Left cardiac atrium (tissue), 4 donors: ENCODE measurements at regions not wholly inside any gene's neighbourhood (a gene's known extent, or its start where the extent isn't known, plus 50 kb on each side); places are given as distances from the start of the nearest gene placed in this dataset.

Source experiments
- ATAC-seq, 2 donors: fragments of 200-7000 bp; cut with Tn5 transposase; one replicate each; pipeline ENCODE4 v1.9.1; 2020; ENCODE audit warnings: mild to moderate bottlenecking in 2 of 2, moderate library complexity in 2 of 2
- DNase-seq: peaks from one replicate; pipeline ENCODE4 v3.0.0-alpha.2; 2020
- intact Hi-C, 2 donors: fragments of 100-400 bp; cut with DNase I; formaldehyde crosslinking; loops; one replicate each; pipeline versions ENCODE4 v1.14.1 to v1.15.1; 2022 to 2023
- donor health status: DM: no; HTN: yes; CAD: no.
- donor health status: DM: no; HTN: yes; CAD: no; lungs with severe emphysema.
- donor health status: DM: yes; HTN: yes; CAD: no.
- donor health status: Dilated cardiomyopathy.

- no peak for ATAC-seq
- no peak for DNase-seq
Measured at GRCh38 chr10:121242741-121243608, 355.3 kb downstream of the FGFR2 start.

GRCh38 chr10:121243609-121244241 is 354.5 kb downstream of the FGFR2 start:
- DNase-seq (no peak), ATAC-seq (no peak)
- intact Hi-C loops = no loop called here

More at GRCh38 chr10:121242741-121243608, 355.3 kb downstream of the FGFR2 start:
- intact Hi-C loops = no loop called here

- intact Hi-C loops = no loop called here
- DNase-seq (no peak), ATAC-seq (no peak)
Measured at GRCh38 chr10:121244818-121245217, 353.4 kb downstream of the FGFR2 start.

DNA sequence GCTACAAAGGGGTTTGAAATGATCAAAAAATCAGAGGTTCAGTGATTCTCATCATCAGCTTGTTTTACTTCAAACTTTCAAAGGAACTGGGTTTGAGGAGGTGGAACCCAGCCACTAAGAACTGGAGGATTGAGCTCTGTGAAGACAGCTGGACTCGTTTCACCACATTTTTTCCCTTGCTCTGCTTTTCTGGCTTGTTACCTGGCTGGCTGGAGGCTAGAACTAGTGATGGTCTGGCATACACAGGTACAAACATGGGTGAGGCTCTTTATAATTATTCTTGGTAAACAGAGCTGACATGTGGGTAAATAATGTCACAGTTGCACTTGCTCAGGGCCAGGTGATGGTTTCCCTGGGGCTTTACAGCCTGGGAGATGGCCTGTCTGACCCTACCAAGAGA is 352.5 kb downstream of the FGFR2 start:
- ATAC-seq (no peak), DNase-seq (no peak)
- intact Hi-C loops = no loop called here

- ATAC-seq (no peak), DNase-seq (no peak)
Measured at GRCh38 chr10:121248266-121248665, 350.0 kb downstream of the FGFR2 start.

GRCh38 chr10:121250995-121251764 is 347.1 kb downstream of the FGFR2 start:
- ATAC-seq (no peak), DNase-seq (no peak)
- intact Hi-C loops = no loop called here

More at GRCh38 chr10:121248266-121248665, 350.0 kb downstream of the FGFR2 start:
- intact Hi-C loops = no loop called here

GRCh38 chr10:121252756-121253155 is 345.5 kb downstream of the FGFR2 start:
- no peak for DNase-seq
- intact Hi-C loops = no loop called here
- no peak for ATAC-seq

GRCh38 chr10:121260377-121260776 is 337.9 kb downstream of the FGFR2 start:
- no peak for DNase-seq
- ATAC-seq = no peak
- intact Hi-C loops = no loop called here

DNA sequence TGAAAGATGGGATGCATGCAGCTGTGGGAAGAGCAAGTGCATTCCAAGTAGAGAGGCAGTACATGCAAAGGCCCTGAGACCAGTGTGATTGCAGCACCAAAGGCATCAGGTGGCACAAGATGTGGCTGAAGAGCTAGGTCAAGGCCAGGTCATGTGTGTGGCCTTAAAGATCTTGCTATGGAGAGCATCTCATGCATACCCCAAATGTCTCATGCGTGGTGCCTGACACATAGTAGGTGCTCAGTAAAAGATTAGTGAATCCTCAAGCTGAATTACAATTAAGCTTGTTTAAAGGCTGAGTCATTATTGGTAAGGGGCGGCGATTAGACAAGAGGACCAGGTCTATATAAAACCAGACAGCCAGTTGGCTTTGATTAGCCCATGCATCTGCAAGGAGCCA is 336.6 kb downstream of the FGFR2 start:
- intact Hi-C loops = no loop called here
- DNase-seq (no peak), ATAC-seq (no peak)

- no peak for DNase-seq
- no peak for ATAC-seq
- intact Hi-C loops = no loop called here
Measured at GRCh38 chr10:121262774-121263430, 335.3 kb downstream of the FGFR2 start.

DNA sequence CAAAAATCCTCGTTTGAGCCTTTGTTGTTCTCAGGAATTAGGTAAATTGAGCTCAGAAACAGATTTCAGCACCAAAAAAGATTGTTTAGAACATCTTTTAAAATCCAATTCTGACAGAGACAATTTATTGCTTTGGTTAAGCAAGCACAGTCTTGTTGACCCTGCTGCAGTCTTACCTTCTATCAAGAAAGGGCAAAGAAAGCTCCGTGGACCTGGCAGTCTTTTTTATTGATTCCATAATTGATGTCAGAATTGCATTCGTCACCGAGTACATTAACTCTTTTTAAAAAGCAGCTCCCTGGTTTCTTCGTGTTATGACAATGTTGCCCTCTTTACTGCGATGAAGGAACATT is 334.8 kb downstream of the FGFR2 start:
- intact Hi-C loops = no loop called here
- no peak for DNase-seq
- ATAC-seq = no peak

- DNase-seq (no peak), ATAC-seq (no peak)
- intact Hi-C loops = no loop called here
Measured at GRCh38 chr10:121265360-121266123, 332.7 kb downstream of the FGFR2 start.

GRCh38 chr10:121266370-121266769 is 331.9 kb downstream of the FGFR2 start:
- intact Hi-C loops = no loop called here
- ATAC-seq = no peak
- no peak for DNase-seq

GRCh38 chr10:121267236-121268003 is 330.8 kb downstream of the FGFR2 start:
- ATAC-seq (no peak), DNase-seq (no peak)
- intact Hi-C loops = no loop called here

GRCh38 chr10:121268363-121268762 is 329.9 kb downstream of the FGFR2 start:
- DNase-seq (no peak), ATAC-seq (no peak)
- intact Hi-C loops = no loop called here

DNA sequence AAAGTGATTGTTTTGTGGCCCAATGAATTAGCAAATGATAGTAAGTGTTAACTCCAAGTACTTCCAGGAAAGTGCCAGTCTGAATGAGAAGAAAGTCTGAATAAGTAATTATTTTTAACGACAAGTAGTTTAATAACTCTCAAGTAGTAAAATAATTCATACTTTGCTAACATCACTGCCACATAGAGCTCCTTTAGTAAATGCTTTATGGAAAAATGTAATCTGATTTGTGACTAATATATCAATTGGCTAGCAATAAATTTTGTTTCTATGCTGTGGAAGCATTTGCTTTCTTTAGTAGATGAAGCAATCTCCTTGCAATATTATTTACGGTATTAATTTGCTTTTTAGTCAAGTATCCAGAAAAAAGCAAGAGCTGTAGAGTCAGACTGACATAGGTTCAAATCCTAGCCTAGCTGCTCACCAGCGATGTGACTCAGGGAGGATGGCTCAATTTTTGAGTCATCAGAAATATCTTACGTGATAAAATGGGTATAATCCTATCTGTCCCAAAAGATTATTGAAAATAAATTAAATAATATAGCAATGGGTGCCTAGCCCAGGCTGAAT is 329.3 kb downstream of the FGFR2 start:
- intact Hi-C loops = no loop called here
- DNase-seq (no peak), ATAC-seq (no peak)

GRCh38 chr10:121270906-121271305 is 327.3 kb downstream of the FGFR2 start:
- intact Hi-C loops = no loop called here
- no peak for DNase-seq

DNA sequence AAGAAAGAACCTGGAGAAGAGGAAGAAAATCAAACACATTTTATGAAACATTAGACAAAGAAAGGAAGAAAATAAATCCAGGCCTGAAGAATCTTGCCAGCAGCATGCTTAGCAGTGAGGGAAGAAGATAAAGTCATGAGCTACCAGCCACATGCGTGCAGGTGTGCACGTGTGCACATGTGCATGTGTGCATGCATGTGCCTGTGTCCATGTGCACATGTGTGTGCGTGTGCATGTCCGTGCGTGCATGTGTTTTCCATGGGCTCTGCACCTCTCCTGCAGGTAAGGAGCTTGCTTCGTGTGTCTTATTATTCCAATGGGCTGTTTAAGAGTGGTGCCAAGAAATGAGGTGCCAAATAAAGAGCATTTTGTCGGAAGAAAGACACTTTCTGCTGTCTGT is 322.2 kb downstream of the FGFR2 start:
- ATAC-seq = no peak

More at GRCh38 chr10:121270906-121271305, 327.3 kb downstream of the FGFR2 start:
- no peak for ATAC-seq

More for the DNA sequence above, 322.2 kb downstream of the FGFR2 start:
- no peak for DNase-seq
- intact Hi-C loops = no loop called here
